AG10803 (cell line): ENCODE measurements at regions not wholly inside any gene's neighbourhood (a gene's known extent, or its start where the extent isn't known, plus 50 kb on each side); places are given as distances from the start of the nearest gene placed in this dataset.

Experiments
- DNase-seq: peaks from one replicate; pipeline ENCODE4 v3.0.0; 2010; ENCODE audit warnings: low read depth
- H3K4me3 ChIP-seq: 2 replicates; pipeline ENCODE4 v1.5.1; 2011; ENCODE audit warnings: mild to moderate bottlenecking, low read length, control low read depth
- TF ChIP-seq, protein P1 (sequence below): conservative IDR thresholded peaks from 2 replicates; pipeline ENCODE4 v1.5.1; 2011; ENCODE audit warnings: mild to moderate bottlenecking, low read length, control low read depth, inconsistent platforms

DNA sequence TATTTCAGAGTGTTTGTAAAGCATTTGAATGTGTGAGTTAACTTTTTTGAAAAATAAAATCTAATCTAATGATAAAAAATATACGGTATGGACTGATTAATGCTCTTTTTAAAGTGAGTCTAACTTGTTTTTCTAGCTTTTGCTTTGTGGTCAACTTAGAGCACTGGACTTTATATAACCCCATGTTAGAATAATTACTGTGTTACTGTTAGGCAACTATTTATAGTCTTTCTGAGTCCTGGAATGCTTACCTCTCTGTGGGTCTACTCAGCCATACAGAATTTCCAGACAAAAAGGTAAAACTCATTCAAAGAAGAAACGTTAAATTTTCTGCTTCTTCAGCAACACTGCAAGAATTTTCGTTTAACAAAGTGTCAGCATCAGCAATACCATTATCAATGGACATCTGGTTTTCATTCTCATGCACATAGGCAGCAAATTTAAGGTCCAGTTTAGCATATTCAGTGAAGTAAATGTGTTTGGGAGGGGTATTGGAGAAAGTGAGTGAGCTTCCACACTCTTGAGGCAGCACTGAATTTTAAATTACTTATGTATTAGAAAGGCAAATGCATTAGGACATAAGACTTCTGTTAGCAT is 664.7 kb upstream of the NEGR1 start:
- TF ChIP-seq, protein P1, sequence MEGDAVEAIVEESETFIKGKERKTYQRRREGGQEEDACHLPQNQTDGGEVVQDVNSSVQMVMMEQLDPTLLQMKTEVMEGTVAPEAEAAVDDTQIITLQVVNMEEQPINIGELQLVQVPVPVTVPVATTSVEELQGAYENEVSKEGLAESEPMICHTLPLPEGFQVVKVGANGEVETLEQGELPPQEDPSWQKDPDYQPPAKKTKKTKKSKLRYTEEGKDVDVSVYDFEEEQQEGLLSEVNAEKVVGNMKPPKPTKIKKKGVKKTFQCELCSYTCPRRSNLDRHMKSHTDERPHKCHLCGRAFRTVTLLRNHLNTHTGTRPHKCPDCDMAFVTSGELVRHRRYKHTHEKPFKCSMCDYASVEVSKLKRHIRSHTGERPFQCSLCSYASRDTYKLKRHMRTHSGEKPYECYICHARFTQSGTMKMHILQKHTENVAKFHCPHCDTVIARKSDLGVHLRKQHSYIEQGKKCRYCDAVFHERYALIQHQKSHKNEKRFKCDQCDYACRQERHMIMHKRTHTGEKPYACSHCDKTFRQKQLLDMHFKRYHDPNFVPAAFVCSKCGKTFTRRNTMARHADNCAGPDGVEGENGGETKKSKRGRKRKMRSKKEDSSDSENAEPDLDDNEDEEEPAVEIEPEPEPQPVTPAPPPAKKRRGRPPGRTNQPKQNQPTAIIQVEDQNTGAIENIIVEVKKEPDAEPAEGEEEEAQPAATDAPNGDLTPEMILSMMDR = no peak
- no peak for DNase-seq
- no peak overlapping the region for H3K4me3 ChIP-seq

DNA sequence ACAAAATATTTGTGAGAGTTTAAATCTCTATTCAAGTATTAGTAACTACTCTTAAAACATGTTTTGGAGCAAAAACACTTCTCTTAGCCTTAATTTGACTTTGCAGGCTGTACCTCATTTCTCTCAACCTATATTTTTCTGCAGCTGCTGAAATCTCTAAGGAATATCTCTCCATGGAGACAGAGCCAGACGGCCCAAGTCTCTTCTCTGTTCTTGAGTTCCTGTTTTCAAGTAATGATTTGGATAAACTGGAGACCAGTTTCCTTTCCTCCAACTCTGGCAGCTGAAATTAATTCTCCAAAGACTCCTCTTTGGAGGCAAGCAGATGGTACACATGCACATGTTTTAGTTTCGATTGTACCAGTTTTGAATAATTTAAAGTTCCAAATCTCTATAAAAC is 659.7 kb upstream of the NEGR1 start:
- TF ChIP-seq, protein P1 = no peak
- DNase-seq = no peak
- no peak overlapping the region for H3K4me3 ChIP-seq

DNA sequence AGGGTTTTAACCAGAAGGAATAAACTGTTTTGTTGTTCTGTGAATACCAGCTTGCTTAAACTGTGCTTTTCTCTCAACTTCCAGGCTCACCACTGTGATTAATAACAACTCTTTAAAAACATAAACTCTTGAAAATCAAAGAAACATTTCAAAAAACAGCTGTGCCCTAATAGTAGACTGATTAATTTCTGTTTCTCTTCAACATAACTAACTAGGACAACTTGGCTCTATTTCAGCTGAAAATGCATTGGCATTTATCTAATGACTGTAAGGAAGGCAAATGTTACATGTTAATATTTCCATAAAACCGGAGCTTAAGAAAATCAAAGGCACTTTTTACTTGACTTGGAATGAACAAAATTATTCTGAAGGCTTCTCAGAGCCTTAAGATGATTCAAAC is 656.1 kb upstream of the NEGR1 start:
- TF ChIP-seq, protein P1 = no peak
- no peak for DNase-seq
- no peak overlapping the region for H3K4me3 ChIP-seq

DNA sequence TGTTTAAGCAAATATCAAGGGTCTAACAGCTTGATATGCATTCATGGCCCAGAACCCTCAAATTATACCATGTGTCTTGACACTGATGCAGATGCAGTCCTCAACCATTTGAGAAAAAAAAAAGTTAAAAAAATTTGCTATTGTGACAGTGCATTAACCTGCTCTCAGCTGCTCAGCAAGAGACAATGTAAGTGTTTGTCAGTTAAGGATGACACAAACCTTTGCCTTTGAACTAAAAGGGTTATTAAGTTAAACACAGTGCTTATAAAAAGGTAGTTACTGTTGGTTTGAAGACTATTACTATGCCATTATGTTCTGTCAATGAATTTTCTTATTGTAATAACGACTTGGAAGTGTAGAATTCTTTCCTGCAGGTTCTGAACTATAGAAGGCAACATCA is 655.6 kb upstream of the NEGR1 start:
- TF ChIP-seq, protein P1 = no peak
- H3K4me3 ChIP-seq = no peak overlapping the region
- DNase-seq = no peak

DNA sequence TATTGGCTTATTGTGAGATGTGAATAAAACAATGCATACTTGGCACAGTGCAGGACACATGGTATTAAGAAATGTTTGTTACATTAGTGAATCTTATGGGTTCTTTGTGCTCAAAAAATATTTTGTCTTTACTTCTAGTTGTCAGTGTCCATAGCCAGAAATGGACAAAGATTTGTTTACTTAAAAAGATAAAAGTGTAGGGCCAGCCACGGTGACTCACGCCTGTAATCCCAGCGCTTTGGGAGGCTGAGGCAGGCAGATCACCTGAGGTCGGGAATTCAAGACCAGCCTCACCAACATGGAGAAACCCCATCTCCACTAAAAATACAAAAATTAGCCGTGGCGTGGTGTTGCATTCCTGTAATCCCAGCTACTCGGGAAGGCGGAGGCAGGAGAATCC is 654.6 kb upstream of the NEGR1 start:
- no peak for DNase-seq
- TF ChIP-seq, protein P1 = no peak
- H3K4me3 ChIP-seq = no peak overlapping the region

DNA sequence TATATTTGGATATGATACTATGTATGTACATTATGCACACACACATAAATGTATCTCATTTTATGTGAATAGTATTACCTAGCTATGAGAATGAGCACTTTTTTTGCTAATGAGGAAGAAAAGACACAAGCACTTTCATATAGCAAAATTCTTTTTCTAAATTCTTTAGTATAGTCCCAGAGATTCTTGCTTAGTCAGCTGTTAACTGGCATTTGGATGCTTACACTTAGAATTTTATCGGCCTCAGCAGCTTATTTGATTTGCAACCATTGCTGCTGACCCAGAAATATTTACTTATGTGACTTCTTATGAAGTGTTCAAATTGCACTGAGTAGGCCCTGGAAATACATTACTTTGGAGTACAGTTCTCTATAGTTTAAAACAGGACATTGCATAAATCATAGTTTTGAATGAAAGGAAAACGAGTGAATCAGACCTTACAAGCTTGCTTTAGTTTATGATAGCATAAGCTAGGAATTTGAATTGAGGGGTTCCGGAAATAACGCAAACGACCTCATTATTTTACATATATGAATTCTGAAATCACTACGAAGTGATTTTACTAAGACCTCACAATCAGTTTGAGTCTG is 653.9 kb upstream of the NEGR1 start:
- no peak overlapping the region for H3K4me3 ChIP-seq
- no peak for DNase-seq
- TF ChIP-seq, protein P1 = no peak

DNA sequence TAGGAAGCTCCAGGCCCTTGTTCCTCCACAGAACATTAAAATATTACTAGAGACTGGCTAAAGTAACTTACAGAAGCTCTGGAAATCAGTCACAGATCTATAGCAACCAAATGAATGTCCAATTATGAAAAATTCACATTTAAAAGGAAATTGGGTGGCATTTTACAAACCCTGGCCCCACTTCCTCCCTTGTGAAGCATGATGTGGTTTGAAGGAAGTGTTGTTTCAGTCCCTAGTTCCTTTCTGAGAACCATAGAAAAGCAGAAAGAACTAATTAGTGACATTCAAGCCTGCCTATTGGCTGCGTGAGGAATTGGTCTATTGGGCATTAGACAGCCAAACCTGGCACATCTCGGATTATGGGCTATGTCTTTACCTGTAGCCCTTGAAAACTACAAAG is 649.7 kb upstream of the NEGR1 start:
- DNase-seq = no peak
- TF ChIP-seq, protein P1 = no peak
- H3K4me3 ChIP-seq = no peak overlapping the region
